LoVo (cell line): ENCODE measurements at regions not wholly inside any gene's neighbourhood (a gene's known extent, or its start where the extent isn't known, plus 50 kb on each side); places are given as distances from the start of the nearest gene placed in this dataset.
A peak's percentile ranks its signal among the peaks of the same experiment; 100 is the strongest.
"Not testable (repeated sequence)": the region's sequence is repeated elsewhere in the genome, so short reads cannot be mapped to it uniquely, and the experiment has no call there.

Experiments used
- DNase-seq: peaks from one replicate; pipeline ENCODE4 v3.0.0-alpha.2; 2016; ENCODE audit warnings: low spot score

DNA sequence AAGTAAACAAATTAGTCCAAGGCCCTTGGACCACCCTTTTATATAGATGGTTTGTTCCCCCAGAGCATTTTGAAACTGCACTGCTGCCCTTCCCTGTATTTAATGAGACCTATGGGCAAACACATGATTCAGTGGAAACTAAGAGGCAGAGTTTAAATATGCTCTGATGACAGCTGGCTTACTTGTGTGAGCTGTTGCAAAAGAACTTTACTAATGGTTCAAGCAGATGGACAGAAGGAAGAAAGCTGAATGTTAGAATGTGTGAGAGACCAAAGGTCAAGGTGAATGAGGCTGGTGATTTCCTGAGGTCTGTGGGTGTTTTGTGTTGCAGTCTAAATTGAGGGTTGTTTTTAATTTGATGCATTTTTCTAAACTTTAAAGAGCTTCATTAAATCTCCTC is 123.0 kb upstream of the CEP162 start:
- DNase-seq = no peak

GRCh38 chr6:84349542-84349941 is 122.1 kb upstream of the CEP162 start:
- DNase-seq = no peak

DNA sequence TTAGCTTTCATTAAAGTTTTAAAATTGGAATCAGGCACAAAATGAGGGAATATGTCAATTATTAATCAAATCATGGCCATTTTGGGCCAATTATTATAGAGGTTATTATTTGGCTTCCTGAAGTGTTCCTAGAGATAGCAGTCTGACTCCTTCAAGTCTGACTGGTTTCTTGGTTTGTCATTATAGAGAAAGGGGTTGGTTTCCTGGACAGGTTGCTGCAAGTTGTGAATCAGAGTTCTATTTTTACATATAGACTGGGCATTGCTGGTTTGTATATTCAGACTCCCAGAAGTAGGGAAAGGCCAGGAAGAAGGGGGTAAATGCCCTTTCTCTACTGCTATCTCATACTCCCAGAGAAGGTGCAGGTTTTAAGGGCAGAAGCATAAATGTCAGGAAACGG is 121.4 kb upstream of the CEP162 start:
- DNase-seq = no peak

- DNase-seq = no peak
Observed at GRCh38 chr6:84346372-84346771, 118.9 kb upstream of the CEP162 start.

GRCh38 chr6:84344005-84344404 is 116.6 kb upstream of the CEP162 start:
- no peak for DNase-seq

DNA sequence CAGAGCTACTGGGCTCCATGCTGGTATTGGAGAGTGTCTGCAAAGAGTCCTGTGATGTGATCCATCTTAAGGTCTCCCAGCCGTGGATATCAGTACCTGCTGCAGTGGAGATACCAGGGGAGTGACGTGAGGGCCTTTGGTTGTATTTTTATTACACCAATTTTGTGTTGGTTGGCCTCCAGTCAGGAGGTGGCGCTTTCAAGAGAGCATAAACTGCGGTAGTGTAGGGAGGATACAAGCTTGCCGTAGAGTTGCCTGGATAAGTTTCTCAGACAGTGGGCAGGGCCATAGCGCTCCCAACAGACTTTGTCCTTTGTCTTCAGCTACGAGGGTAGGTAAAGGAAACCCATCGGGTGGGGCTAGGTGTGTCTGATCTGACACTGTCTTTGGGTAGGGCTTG is 113.0 kb upstream of the CEP162 start:
- peak; percentile 7 for DNase-seq

- DNase-seq = no peak
Observed at GRCh38 chr6:84333842-84334241, 106.4 kb upstream of the CEP162 start.

- no peak for DNase-seq
Observed at GRCh38 chr6:84332139-84333034, 104.9 kb upstream of the CEP162 start.

GRCh38 chr6:84330325-84330724 is 102.9 kb upstream of the CEP162 start:
- DNase-seq = no peak

DNA sequence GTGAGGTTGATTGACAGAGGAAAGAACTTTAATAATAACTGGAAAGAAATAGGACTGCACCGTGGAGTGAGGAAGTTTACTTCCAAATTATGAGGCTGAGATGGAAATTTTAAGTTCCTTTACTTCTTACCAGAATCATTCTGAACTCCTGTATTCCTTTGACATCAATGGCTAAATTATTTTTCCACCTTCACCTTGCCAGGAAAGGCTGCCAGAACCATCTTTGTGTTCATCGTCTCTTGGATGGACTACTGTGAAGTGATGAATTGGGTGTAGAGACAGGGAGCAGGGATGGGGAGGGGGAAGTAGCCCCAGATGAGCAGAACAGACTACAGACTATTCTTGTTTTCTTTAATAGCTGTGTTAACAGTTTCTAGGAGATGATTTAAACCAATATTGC is 102.1 kb upstream of the CEP162 start:
- no peak for DNase-seq

DNA sequence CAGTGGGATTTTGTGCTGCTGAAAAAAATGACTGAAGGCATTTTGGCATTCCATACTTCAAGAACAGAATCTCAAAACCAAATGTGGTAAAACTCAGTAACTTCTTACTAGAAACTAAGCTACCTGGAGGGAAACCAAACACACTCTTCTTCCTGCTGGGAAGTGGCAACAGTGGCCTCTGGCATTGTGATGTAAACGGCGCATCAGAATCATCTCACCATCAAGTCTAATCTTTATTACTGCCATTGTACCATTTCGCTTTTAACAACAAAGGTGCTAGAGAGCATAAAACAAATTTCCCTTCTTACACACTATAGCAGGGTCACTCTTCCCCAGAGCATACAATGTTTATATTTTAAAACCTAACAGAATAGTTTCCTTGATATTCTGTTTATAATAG is 101.6 kb upstream of the CEP162 start:
- DNase-seq = no peak

DNA sequence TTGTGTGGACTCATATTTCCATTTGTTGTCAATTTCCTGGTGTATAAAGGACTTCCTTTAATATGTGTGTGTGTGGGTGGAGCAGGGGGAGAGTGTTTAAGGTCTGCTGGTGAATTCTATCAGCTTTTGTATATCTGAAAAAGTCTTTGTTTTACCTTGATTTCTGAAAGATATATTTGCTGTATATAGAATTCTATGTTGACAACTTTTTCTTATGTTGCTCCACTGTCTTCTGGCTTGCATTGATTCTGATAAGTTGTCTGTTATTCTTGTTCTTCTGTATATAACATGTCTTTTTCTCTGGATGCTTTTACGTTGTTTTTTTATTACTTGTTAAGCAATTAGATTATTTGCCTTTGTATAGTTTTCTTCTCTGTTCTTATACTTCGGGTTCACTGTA is 90.0 kb upstream of the CEP162 start:
- no peak for DNase-seq

- DNase-seq = no peak
Observed at GRCh38 chr6:84314377-84314898, 87.0 kb upstream of the CEP162 start.

DNA sequence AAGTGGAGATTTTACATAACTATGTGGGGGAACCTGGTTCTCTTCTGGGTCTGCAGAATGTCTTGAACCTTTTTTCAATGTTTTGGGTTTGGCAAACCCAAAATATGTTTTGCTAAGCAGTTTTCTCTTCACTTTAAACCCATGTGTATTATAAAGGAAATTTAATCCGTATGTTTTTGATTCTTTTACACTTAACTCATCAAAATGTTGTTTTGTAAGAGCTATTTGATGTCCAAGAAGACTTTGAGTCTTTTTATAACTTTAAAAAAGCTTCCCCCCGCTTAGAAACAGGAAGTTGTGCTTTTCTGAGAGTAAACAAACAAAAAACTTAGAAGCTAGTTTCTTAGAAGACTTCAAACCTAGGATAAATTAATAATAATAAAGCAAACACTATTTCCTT is 81.9 kb upstream of the CEP162 start:
- DNase-seq = no peak

- DNase-seq = no peak
Observed at GRCh38 chr6:84304881-84305280, 77.4 kb upstream of the CEP162 start.

DNA sequence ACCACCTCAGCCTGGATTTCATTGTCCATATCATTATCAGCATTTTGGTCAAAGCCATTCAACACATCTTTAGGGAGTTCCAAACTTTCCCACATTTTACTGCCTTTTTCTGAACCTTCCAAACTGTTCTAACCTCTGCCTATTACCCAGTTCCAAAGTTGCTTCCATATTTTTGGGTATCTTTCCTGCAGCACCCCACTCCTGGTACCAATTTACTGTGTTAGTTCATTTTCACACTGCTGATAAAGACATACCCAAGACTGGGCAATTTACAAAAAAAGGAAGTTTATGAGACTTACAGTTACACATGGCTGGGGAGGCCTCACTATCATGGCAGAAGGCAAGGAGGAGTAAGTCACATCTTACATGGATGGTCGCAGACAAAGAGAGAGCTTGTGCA is 63.6 kb upstream of the CEP162 start:
- not testable (repeated sequence) for DNase-seq

- DNase-seq = no peak
Observed at GRCh38 chr6:84284428-84285049, 57.1 kb upstream of the CEP162 start.

DNA sequence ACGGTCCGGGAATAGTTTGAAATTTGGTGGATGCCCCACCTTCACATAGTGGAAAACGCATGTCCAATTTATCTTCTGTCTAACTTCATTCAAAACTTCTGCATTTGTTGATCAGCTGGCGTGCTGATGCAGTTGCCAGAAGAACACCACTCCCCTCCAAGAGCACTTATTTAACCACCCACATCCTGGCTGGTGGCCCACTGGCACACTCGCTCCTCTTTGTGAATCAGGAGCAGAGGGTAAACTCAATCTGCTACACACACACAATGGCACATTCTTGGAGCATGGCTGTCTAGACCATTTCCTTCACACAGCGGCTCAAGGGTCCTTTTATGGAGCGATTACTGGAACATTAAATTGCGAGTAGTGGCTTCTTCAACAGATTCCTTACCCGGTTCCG is 55.1 kb upstream of the CEP162 start:
- DNase-seq = no peak

- no peak for DNase-seq
Observed at GRCh38 chr6:84280639-84281038, 53.2 kb upstream of the CEP162 start.

GRCh38 chr6:84280030-84280429 is 52.6 kb upstream of the CEP162 start:
- DNase-seq = no peak

DNA sequence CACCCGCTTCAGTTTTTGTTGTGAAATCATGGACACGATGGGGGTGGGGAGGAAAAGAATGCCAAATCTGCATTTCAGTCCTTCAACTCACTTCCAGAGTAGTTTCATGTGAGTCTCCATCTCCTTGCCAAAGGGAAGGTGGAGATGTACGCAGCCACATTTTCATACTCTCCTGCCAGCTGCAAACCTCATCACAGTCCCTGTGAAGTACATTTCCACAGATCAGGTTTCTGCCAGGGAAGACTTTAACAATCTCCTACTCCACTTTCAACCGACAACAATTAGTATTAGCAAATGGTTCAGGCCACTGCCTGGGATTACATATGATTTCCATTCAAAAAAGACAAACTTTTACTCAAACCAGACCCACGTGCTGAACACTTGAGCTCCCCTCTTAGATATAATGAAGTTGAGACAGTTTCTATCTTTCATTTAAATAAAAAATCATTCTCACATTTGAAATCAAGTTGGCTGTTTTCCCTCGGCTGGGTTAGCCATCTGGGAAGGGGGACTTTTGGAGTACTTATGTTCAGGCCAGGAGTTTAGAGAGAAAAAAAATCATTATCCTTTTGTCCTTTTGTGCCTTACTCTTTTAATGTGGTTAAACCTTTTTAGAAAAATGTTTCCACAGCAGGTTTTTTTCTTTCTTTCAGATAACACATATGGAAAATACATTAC is 51.0 kb upstream of the CEP162 start:
- DNase-seq = no peak
